ENCODE measurements at regions not wholly inside any gene's neighbourhood (a gene's known extent, or its start where the extent isn't known, plus 50 kb on each side); places are given as distances from the start of the nearest gene placed in this dataset.

- TF ChIP-seq CTCF (IDR thresholded peaks at IDR 0.05), result no peak
- no peak for TF ChIP-seq POLR2A (IDR thresholded peaks at IDR 0.05)
Measured at GRCh38 chr3:106349191-106349881, 480.5 kb upstream of the CBLB start.

All from Peyer's patch (tissue), 4 donors.